HepG2 (cell line): ENCODE measurements at regions not wholly inside any gene's neighbourhood (a gene's known extent, or its start where the extent isn't known, plus 50 kb on each side); places are given as distances from the start of the nearest gene placed in this dataset.

Experiments
- ATAC-seq: fragments of 200-7000 bp; cut with Tn5 transposase; 3 replicates; pipeline ENCODE4 v1.9.1; 2020; ENCODE audit warnings: mild to moderate bottlenecking, moderate library complexity
- BruUV-seq: library from RNA; stranded (reverse); fragments of 400-500 nt; replicated peaks from 2 replicates; lab custom pipeline; 2021; lab: Mats Ljungman, UMichigan
- CTCF ChIA-PET: fragments of 300-600 bp; formaldehyde crosslinking; extraction: SDS; loops from one replicate; lab custom pipeline; 2021; ENCODE audit warnings: low total read pairs, inconsistent platforms, low intra/inter-chr PET ratio; lab: Yijun Ruan, JAX
- POLR2A ChIA-PET: fragments of 350-600 bp; sonication (Branson Sonifier 250); formaldehyde crosslinking; loops from one replicate; lab custom pipeline; 2020; ENCODE audit warnings: antibody characterized with exemption, inconsistent platforms; lab: Yijun Ruan, JAX
- DNase-seq: peaks from one replicate; pipeline ENCODE4 v3.0.0-alpha.2; 2015; ENCODE audit warnings: low spot score
- FAIRE-seq: peaks from 3 replicates; lab custom pipeline; 2011; peaks lifted over from hg19 to GRCh38; lab: Jason Lieb, UNC
- H2AFZ ChIP-seq: one replicate; pipeline ENCODE4 v1.6.1; 2011; ENCODE audit warnings: low read length, inconsistent platforms
- H3K27ac ChIP-seq: fragments of 300-600 bp; 3 replicates; pipeline ENCODE4 v1.8.0; 2011; ENCODE audit warnings: mixed run types, mild to moderate bottlenecking, mixed read lengths, low read length, inconsistent platforms; ENCODE audit not compliant: insufficient read depth; ENCODE audit errors: extremely low read length
- H3K27me3 ChIP-seq, 2 experiments: fragments of 200-600 bp in 1 of 2; 2 replicates in 1 of 2; 3 replicates in 1 of 2; pipeline versions ENCODE4 v1.6.0 to v1.8.0; 2011; ENCODE audit warnings: low read length in 2 of 2, mild to moderate bottlenecking in 2 of 2, moderate library complexity in 2 of 2, inconsistent platforms in 1 of 2; ENCODE audit not compliant: insufficient read depth in 2 of 2, control insufficient read depth in 1 of 2
- H3K36me3 ChIP-seq, 2 experiments: fragments of 200-600 bp in 1 of 2; replicated peaks in 1 of 2; 2 replicates in 1 of 2; 3 replicates in 1 of 2; pipeline versions ENCODE4 v1.5.1 to v1.8.0; 2011; ENCODE audit warnings: low read length in 2 of 2, inconsistent platforms in 1 of 2; ENCODE audit not compliant: insufficient read depth in 2 of 2, control insufficient read depth in 1 of 2
- H3K4me1 ChIP-seq: 2 replicates; pipeline ENCODE4 v1.5.1; 2012; ENCODE audit warnings: low read length, inconsistent platforms; ENCODE audit not compliant: insufficient read depth
- H3K4me2 ChIP-seq: 2 replicates; pipeline ENCODE4 v1.6.0; 2011; ENCODE audit warnings: low read depth, low read length, inconsistent platforms
- H3K4me3 ChIP-seq, 3 experiments: fragments of 200-600 bp in 1 of 3; sonication (generic), shearing (Covaris generic) in 1 of 3; replicated peaks in 1 of 3; 2 replicates each; pipeline ENCODE4 v1.5.1; 2011 to 2016; ENCODE audit warnings: low read length in 3 of 3, inconsistent platforms in 2 of 3, low read depth in 2 of 3, mild to moderate bottlenecking in 2 of 3, control low read depth in 1 of 3, mixed read lengths in 1 of 3; ENCODE audit not compliant: insufficient read depth in 1 of 3
- H3K79me2 ChIP-seq: one replicate; pipeline ENCODE4 v1.6.1; 2011; ENCODE audit warnings: low read length, inconsistent platforms; ENCODE audit not compliant: insufficient read depth
- H3K9ac ChIP-seq: 2 replicates; pipeline ENCODE4 v1.6.0; 2011; ENCODE audit warnings: mild to moderate bottlenecking, low read depth, low read length, inconsistent platforms; ENCODE audit not compliant: insufficient read depth
- H3K9me3 ChIP-seq: 2 replicates; pipeline ENCODE4 v1.5.1; 2012; ENCODE audit warnings: mild to moderate bottlenecking, low read length
- H4K20me1 ChIP-seq: 2 replicates; pipeline ENCODE4 v1.6.0; 2011; ENCODE audit warnings: inconsistent platforms, mild to moderate bottlenecking, low read length, moderate library complexity; ENCODE audit not compliant: insufficient read depth
- AGO2 ChIP-seq: fragments of 200-400 bp; formaldehyde crosslinking; optimal IDR thresholded peaks from 2 replicates; pipeline ENCODE3; 2017; ENCODE audit warnings: mild to moderate bottlenecking, low read depth, low read length, moderate library complexity
- BRD4 ChIP-seq: sonication (generic); formaldehyde crosslinking; IDR thresholded peaks from 2 replicates; pipeline ENCODE4 v1.4.0; 2020; ENCODE audit warnings: missing genetic modification reagents
- HCFC1 ChIP-seq: fragments of 150-350 bp; IDR thresholded peaks from 2 replicates; pipeline ENCODE4 v1.6.1; 2014; ENCODE audit warnings: low read depth, low read length
- HMGA1 ChIP-seq: sonication (generic); formaldehyde crosslinking; conservative IDR thresholded peaks from 2 replicates; pipeline ENCODE4 v1.4.0; 2020; ENCODE audit warnings: missing genetic modification reagents
- HNRNPLL ChIP-seq: fragments of 200-400 bp; formaldehyde crosslinking; IDR thresholded peaks from 2 replicates; pipeline ENCODE4 v1.6.1; 2017; ENCODE audit warnings: mild to moderate bottlenecking, low read depth, low read length; ENCODE audit not compliant: poor library complexity, severe bottlenecking
- IRF2 ChIP-seq: IDR thresholded peaks from 2 replicates; pipeline ENCODE4 v1.6.1; 2018; ENCODE audit warnings: missing genetic modification reagents, missing compliant biosample characterization
- KDM6A ChIP-seq: IDR thresholded peaks from 2 replicates; pipeline ENCODE4 v1.6.1; 2016; ENCODE audit warnings: low read depth
- NCOR1 ChIP-seq: fragments of 200-600 bp; sonication (generic); IDR thresholded peaks from 2 replicates; pipeline ENCODE4 v1.7.0; 2017; ENCODE audit warnings: antibody characterized with exemption, low read length, borderline replicate concordance
- ZMYM4 ChIP-seq: sonication (generic); formaldehyde crosslinking; IDR thresholded peaks from 2 replicates; pipeline ENCODE4 v1.8.1; 2023; ENCODE audit warnings: mild to moderate bottlenecking, missing genetic modification reagents
- ZNF468 ChIP-seq: sonication (generic); formaldehyde crosslinking; IDR thresholded peaks from 2 replicates; pipeline ENCODE4 v1.8.0; 2022; ENCODE audit warnings: mild to moderate bottlenecking, moderate library complexity, missing genetic modification reagents
- ZNF570 ChIP-seq: sonication (generic); formaldehyde crosslinking; IDR thresholded peaks from 2 replicates; pipeline ENCODE4 v1.4.0; 2020; ENCODE audit warnings: mild to moderate bottlenecking, missing genetic modification reagents, borderline replicate concordance
- WGBS: methylation state at CpG from one replicate; pipeline ENCODE4 v1.1.6; 2017; ENCODE audit warnings: low lambda C conversion rate; 5-methylcytosine and 5-hydroxymethylcytosine counted together
- in situ Hi-C: cut with HindIII; loops from 2 replicates; pipeline ENCODE4 v1.10.0; 2017; ENCODE audit warnings: low pct_unique_long_range_greater_than_20kb; ENCODE audit not compliant: extremely low pct_ligation_motif_present
- intact Hi-C: fragments of 100-400 bp; cut with micrococcal nuclease; formaldehyde crosslinking; loops from one replicate; pipeline ENCODE4 v1.10.0; 2022; ENCODE audit not compliant: unreplicated experiment
- TF ChIP-seq, protein P1 (sequence below): IDR thresholded peaks from 2 replicates; pipeline ENCODE4 v1.6.1; 2016; ENCODE audit warnings: mild to moderate bottlenecking, missing biosample characterization, missing genetic modification reagents
- TF ChIP-seq, protein P2 (sequence below): sonication (generic); formaldehyde crosslinking; IDR thresholded peaks from 2 replicates; pipeline ENCODE4 v1.4.0; 2020; ENCODE audit warnings: mild to moderate bottlenecking, missing genetic modification reagents

GRCh38 chr5:107184871-107185270 lies 485.9 kb downstream of the EFNA5 start:
- ATAC-seq (no peak), FAIRE-seq (no peak), DNase-seq (no peak)
- Histone ChIP-seq H4K20me1 (no peaks in the 10 kb centered on the region), H3K9ac (no peak overlapping the region), H3K79me2 (no peaks in the 10 kb centered on the region), H3K27ac (no peak overlapping the region), H3K4me2 (no peak overlapping the region), H3K27me3 (no peaks in the 10 kb centered on the region), H3K9me3 (peaks cover 17% of the 10 kb centered on the region; the same call in 1 of the 2 replicates), H3K36me3 (no peaks in the 10 kb centered on the region), H2AFZ (no peak overlapping the region), H3K4me1 (no peaks in the 10 kb centered on the region), H3K4me3 (no peak overlapping the region)
- ChIA-PET CTCF (no interaction called here), POLR2A (no interaction called here)
- no peak for TF ChIP-seq KDM6A (CRISPR knock-in tag)
- 0% methylated on average over 1 of the region's 1 CpG for WGBS
- BruUV-seq: no TSS peak
- intact Hi-C loops: no loop called here
- in situ Hi-C loops: no loop called here

GRCh38 chr5:107184066-107184465 lies 486.7 kb downstream of the EFNA5 start:
- Histone ChIP-seq H3K9me3 (peaks cover 19% of the 10 kb centered on the region; the same call in 1 of the 2 replicates), H3K79me2 (no peaks in the 10 kb centered on the region), H3K27ac (no peak overlapping the region), H3K27me3 (no peaks in the 10 kb centered on the region), H3K4me2 (no peak overlapping the region), H3K36me3 (no peaks in the 10 kb centered on the region), H3K4me3 (no peak overlapping the region), H3K4me1 (no peaks in the 10 kb centered on the region), H2AFZ (no peak overlapping the region), H3K9ac (no peak overlapping the region), H4K20me1 (no peaks in the 10 kb centered on the region)
- no peak for DNase-seq
- ChIA-PET POLR2A (no interaction called here), CTCF (no interaction called here)
- intact Hi-C loops: no loop called here
- TF ChIP-seq AGO2 (no peak), ZNF570 (no peak), HCFC1 (no peak), IRF2 (CRISPR knock-in tag) (no peak), BRD4 (CRISPR knock-in tag) (no peak), HMGA1 (no peak), ZMYM4 (CRISPR knock-in tag) (no peak), HNRNPLL (no peak), KDM6A (CRISPR knock-in tag) (no peak), ZNF468 (CRISPR knock-in tag) (no peak), NCOR1 (no peak)
- TF ChIP-seq, protein P1, sequence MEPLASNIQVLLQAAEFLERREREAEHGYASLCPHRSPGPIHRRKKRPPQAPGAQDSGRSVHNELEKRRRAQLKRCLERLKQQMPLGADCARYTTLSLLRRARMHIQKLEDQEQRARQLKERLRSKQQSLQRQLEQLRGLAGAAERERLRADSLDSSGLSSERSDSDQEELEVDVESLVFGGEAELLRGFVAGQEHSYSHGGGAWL (CRISPR knock-in tag): no peak
- TF ChIP-seq, protein P2, sequence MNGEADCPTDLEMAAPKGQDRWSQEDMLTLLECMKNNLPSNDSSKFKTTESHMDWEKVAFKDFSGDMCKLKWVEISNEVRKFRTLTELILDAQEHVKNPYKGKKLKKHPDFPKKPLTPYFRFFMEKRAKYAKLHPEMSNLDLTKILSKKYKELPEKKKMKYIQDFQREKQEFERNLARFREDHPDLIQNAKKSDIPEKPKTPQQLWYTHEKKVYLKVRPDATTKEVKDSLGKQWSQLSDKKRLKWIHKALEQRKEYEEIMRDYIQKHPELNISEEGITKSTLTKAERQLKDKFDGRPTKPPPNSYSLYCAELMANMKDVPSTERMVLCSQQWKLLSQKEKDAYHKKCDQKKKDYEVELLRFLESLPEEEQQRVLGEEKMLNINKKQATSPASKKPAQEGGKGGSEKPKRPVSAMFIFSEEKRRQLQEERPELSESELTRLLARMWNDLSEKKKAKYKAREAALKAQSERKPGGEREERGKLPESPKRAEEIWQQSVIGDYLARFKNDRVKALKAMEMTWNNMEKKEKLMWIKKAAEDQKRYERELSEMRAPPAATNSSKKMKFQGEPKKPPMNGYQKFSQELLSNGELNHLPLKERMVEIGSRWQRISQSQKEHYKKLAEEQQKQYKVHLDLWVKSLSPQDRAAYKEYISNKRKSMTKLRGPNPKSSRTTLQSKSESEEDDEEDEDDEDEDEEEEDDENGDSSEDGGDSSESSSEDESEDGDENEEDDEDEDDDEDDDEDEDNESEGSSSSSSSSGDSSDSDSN (CRISPR knock-in tag): no peak
- ATAC-seq: no peak
- in situ Hi-C loops: no loop called here
- BruUV-seq: no TSS peak
- no peak for FAIRE-seq
- WGBS: 0% methylated on average over 2 of the region's 2 CpGs
